Panc1 (cell line): ENCODE measurements at regions not wholly inside any gene's neighbourhood (a gene's known extent, or its start where the extent isn't known, plus 50 kb on each side); places are given as distances from the start of the nearest gene placed in this dataset.

Source experiments
- ATAC-seq: fragments of 200-7000 bp; cut with Tn5 transposase; 2 replicates; pipeline ENCODE4 v1.9.1; 2020; ENCODE audit warnings: mild to moderate bottlenecking, moderate library complexity
- BruUV-seq: library from RNA; stranded (reverse); fragments of 400-500 nt; replicated peaks from 2 replicates; lab custom pipeline; 2021; lab: Mats Ljungman, UMichigan
- CTCF ChIA-PET: fragments of 300-600 bp; sonication (Branson Sonifier 250); formaldehyde crosslinking; loops from one replicate; lab custom pipeline; 2022; ENCODE audit warnings: antibody characterized with exemption; lab: Charles Lee
- POLR2A ChIA-PET: fragments of 300-600 bp; sonication (Branson Sonifier 250); formaldehyde crosslinking; loops from one replicate; lab custom pipeline; 2022; ENCODE audit warnings: antibody characterized with exemption; lab: Charles Lee
- DNase-seq: peaks from one replicate; pipeline ENCODE4 v3.0.0-alpha.2; 2010; ENCODE audit warnings: low read depth, low spot score
- H3K27ac ChIP-seq: 2 replicates; pipeline ENCODE4 v1.5.1; 2011; ENCODE audit warnings: mild to moderate bottlenecking, low read length, inconsistent platforms
- H3K27me3 ChIP-seq: fragments of 200-500 bp; sonication (Bioruptor generic); 2 replicates; pipeline ENCODE4 v1.6.0; 2014; ENCODE audit warnings: low read length, inconsistent platforms; ENCODE audit not compliant: control insufficient read depth, insufficient read depth
- H3K36me3 ChIP-seq: fragments of 200-500 bp; sonication (Bioruptor generic); 2 replicates; pipeline ENCODE4 v1.5.1; 2014; ENCODE audit warnings: inconsistent platforms, mild to moderate bottlenecking, low read length, moderate library complexity; ENCODE audit not compliant: control insufficient read depth, insufficient read depth
- H3K4me1 ChIP-seq: 2 replicates; pipeline ENCODE4 v1.5.1; 2011; ENCODE audit warnings: inconsistent platforms, mild to moderate bottlenecking, low read length, moderate library complexity; ENCODE audit not compliant: control insufficient read depth, insufficient read depth
- H3K4me3 ChIP-seq, 2 experiments: 2 replicates each; pipeline ENCODE4 v1.5.1; 2011 to 2012; ENCODE audit warnings: low read depth in 2 of 2, low read length in 2 of 2, mild to moderate bottlenecking in 2 of 2, inconsistent platforms in 1 of 2, moderate library complexity in 1 of 2
- H3K9me3 ChIP-seq: fragments of 200-500 bp; sonication (Bioruptor generic); 2 replicates; pipeline ENCODE4 v1.5.1; 2014; ENCODE audit warnings: low read depth, mild to moderate bottlenecking, inconsistent platforms, low read length, moderate library complexity; ENCODE audit not compliant: control insufficient read depth, insufficient read depth
- CTCF ChIP-seq: fragments of 450-650 bp; IDR thresholded peaks from 2 replicates; pipeline ENCODE4 v1.5.1; 2017; ENCODE audit warnings: mild to moderate bottlenecking
- POLR2AphosphoS5 ChIP-seq: IDR thresholded peaks from 2 replicates; pipeline ENCODE4 v1.6.1; 2012; ENCODE audit warnings: mild to moderate bottlenecking, low read depth, low read length, moderate library complexity
- SIN3A ChIP-seq: IDR thresholded peaks from 2 replicates; pipeline ENCODE4 v1.6.1; 2012; ENCODE audit warnings: low read depth, mild to moderate bottlenecking, low read length, moderate library complexity, borderline replicate concordance; ENCODE audit not compliant: insufficient read depth
- TCF7L2 ChIP-seq: IDR thresholded peaks from 2 replicates; pipeline ENCODE4 v1.6.1; 2011; ENCODE audit warnings: mild to moderate bottlenecking, low read depth, low read length, inconsistent platforms
- in situ Hi-C: cut with HindIII; loops from 2 replicates; pipeline ENCODE4 v1.10.0; 2016; ENCODE audit warnings: low sequenced_read_pairs, low pct_unique_long_range_greater_than_20kb
- intact Hi-C: fragments of 100-400 bp; cut with micrococcal nuclease; formaldehyde crosslinking; loops from one replicate; pipeline ENCODE4 v1.10.0; 2022; ENCODE audit not compliant: unreplicated experiment
- TF ChIP-seq, protein P1 (sequence below), 2 experiments: IDR thresholded peaks; 2 replicates each; pipeline ENCODE4 v1.6.1; 2011 to 2012; ENCODE audit warnings: low read depth in 2 of 2, control low read depth in 1 of 2, low read length in 1 of 2, mild to moderate bottlenecking in 1 of 2, moderate library complexity in 1 of 2; ENCODE audit not compliant: insufficient read depth in 1 of 2

DNA sequence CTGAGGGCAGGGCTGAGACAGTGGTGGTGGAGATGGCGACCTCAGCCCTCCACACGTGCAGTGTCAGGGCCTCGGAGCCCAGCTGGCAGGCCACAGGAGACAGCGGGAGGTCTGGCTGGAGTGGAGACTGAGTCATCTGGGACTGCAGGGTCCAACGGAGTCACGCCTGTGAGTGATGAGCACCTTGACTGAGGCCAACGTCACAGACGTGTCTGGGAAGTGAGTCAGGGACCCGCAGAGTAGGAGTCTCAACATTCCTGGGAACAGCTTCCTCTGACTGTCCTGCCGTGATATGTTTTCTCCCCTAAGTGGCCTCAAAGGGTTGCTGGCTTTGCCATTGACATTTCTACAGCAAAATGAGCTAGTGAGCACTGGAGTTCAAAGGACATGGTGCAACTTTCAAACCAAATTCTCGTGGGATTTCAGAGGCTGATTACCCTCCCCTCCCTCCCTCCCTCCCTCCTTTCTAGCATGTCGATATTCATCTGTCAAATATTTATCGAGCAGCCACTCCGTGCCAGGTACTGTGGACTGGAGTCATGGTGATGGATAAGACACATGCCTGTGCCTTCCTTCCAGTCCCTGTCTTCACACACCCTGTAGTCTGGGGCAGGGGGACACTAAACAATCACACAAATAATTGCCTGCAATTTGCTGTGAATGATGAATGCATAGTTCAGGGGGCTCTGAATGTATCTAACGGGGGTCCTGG is 53.3 kb upstream of the AMOTL2 start:
- TF ChIP-seq POLR2AphosphoS5, result 0 out of 2 replicates have a peak, but pooled peaks have one; percentile 30
- no peak for TF ChIP-seq SIN3A
- ChIA-PET POLR2A (no interaction called here), CTCF (no interaction called here)
- H3K4me1 ChIP-seq, result peaks cover 9% of the 10 kb centered on the region
- H3K4me3 ChIP-seq, result no peak overlapping the region
- peak; percentile 92 for ATAC-seq
- H3K27ac ChIP-seq, result peak overlapping the region; percentile 41; the same call in 1 of the 2 replicates
- no peaks in the 10 kb centered on the region for H3K9me3 ChIP-seq
- intact Hi-C loops (no loop called here), in situ Hi-C loops (no loop called here)
- H3K36me3 ChIP-seq, result no peaks in the 10 kb centered on the region
- H3K27me3 ChIP-seq, result no peaks in the 10 kb centered on the region
- peak; percentile 95 for DNase-seq
- no TSS peak for BruUV-seq

DNA sequence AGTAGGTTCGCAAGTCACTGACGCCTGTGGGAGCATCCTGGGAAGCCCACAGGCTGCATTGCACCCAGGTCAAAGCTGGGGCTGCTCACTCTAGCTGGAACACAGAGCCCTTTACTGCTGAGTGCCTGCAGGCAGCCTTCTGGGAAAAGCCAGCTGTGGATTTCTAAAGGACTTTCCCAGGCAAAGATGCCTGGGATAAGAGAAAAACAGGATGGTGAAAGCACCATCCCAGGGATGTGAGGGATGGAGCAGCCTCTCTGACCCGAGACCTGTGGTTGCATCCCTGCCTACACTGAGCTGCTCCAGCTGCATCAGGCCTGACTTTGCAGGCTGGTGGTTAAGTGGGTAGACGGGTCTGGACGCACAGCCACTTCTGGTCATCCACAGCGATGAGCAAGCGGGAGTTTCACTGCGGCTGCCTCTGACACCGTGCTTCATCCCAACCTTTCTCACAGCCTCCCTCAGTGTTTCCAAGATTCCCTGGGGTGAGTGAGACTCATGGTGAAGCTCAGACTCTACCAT is 52.5 kb upstream of the AMOTL2 start:
- peak overlapping the region; percentile 41; the same call in 1 of the 2 replicates for H3K27ac ChIP-seq
- POLR2A ChIA-PET, result no interaction called here

More for the DNA sequence above, 52.5 kb upstream of the AMOTL2 start:
- Histone ChIP-seq H3K4me1 (peaks cover 9% of the 10 kb centered on the region), H3K9me3 (no peaks in the 10 kb centered on the region), H3K4me3 (no peak overlapping the region), H3K27me3 (no peaks in the 10 kb centered on the region), H3K36me3 (no peaks in the 10 kb centered on the region)
- BruUV-seq, result no TSS peak
- intact Hi-C loops (no loop called here), in situ Hi-C loops (no loop called here)
- TF ChIP-seq SIN3A (no peak), CTCF (no peak), POLR2AphosphoS5 (no peak), TCF7L2 (no peak)
- TF ChIP-seq, protein P1, sequence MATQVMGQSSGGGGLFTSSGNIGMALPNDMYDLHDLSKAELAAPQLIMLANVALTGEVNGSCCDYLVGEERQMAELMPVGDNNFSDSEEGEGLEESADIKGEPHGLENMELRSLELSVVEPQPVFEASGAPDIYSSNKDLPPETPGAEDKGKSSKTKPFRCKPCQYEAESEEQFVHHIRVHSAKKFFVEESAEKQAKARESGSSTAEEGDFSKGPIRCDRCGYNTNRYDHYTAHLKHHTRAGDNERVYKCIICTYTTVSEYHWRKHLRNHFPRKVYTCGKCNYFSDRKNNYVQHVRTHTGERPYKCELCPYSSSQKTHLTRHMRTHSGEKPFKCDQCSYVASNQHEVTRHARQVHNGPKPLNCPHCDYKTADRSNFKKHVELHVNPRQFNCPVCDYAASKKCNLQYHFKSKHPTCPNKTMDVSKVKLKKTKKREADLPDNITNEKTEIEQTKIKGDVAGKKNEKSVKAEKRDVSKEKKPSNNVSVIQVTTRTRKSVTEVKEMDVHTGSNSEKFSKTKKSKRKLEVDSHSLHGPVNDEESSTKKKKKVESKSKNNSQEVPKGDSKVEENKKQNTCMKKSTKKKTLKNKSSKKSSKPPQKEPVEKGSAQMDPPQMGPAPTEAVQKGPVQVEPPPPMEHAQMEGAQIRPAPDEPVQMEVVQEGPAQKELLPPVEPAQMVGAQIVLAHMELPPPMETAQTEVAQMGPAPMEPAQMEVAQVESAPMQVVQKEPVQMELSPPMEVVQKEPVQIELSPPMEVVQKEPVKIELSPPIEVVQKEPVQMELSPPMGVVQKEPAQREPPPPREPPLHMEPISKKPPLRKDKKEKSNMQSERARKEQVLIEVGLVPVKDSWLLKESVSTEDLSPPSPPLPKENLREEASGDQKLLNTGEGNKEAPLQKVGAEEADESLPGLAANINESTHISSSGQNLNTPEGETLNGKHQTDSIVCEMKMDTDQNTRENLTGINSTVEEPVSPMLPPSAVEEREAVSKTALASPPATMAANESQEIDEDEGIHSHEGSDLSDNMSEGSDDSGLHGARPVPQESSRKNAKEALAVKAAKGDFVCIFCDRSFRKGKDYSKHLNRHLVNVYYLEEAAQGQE (IDR thresholded peaks at IDR 0.05; ENCODE audit: insufficient read depth in 1 of 2, low read depth in 2 of 2, low read length in 1 of 2), result no peak
- DNase-seq (no peak), ATAC-seq (peak; percentile 31)
- CTCF ChIA-PET, result no interaction called here
